GM12878 (cell line): ENCODE measurements at regions not wholly inside any gene's neighbourhood (a gene's known extent, or its start where the extent isn't known, plus 50 kb on each side); places are given as distances from the start of the nearest gene placed in this dataset.

Experiments
- ATAC-seq: fragments of 200-7000 bp; cut with Tn5 transposase; 3 replicates; pipeline ENCODE4 v1.9.1; 2020; ENCODE audit warnings: mild to moderate bottlenecking, moderate library complexity
- BruUV-seq: library from RNA; stranded (reverse); fragments of 400-500 nt; replicated peaks from 2 replicates; lab custom pipeline; 2021; lab: Mats Ljungman, UMichigan
- CTCF ChIA-PET: fragments of 300-600 bp; sonication (Branson Sonifier 250); formaldehyde crosslinking; extraction: SDS; loops from one replicate; lab custom pipeline; 2021; ENCODE audit warnings: inconsistent platforms; lab: Yijun Ruan, JAX
- POLR2A ChIA-PET: fragments of 350-600 bp; formaldehyde crosslinking; extraction: SDS; loops from one replicate; lab custom pipeline; 2021; ENCODE audit warnings: inconsistent platforms; lab: Charles Lee
- RAD21 ChIA-PET: fragments of 300-600 bp; sonication (Branson Sonifier 250); formaldehyde crosslinking; loops from one replicate; lab custom pipeline; 2023; ENCODE audit warnings: antibody characterized with exemption; ENCODE audit not compliant: unreplicated experiment; lab: Charles Lee
- SMC1A ChIA-PET: fragments of 300-600 bp; sonication (Branson Sonifier 250); formaldehyde crosslinking; loops from one replicate; lab custom pipeline; 2023; ENCODE audit not compliant: unreplicated experiment, uncharacterized antibody; lab: Charles Lee
- DNase-seq: peaks from one replicate; pipeline ENCODE4 v3.0.0-alpha.2; 2011; ENCODE audit warnings: low read depth, low spot score
- FAIRE-seq: peaks from 3 replicates; lab custom pipeline; 2011; peaks lifted over from hg19 to GRCh38; lab: Jason Lieb, UNC
- H2AFZ ChIP-seq: 2 replicates; pipeline ENCODE4 v1.6.0; 2011; ENCODE audit warnings: low read depth, low read length, control low read depth; ENCODE audit not compliant: control insufficient read depth
- H3K27ac ChIP-seq: 2 replicates; pipeline ENCODE4 v1.5.1; 2011; ENCODE audit warnings: control low read depth; ENCODE audit not compliant: control insufficient read depth, insufficient read depth
- H3K27me3 ChIP-seq, 2 experiments: replicated peaks in 1 of 2; 2 replicates each; pipeline versions ENCODE4 v1.6.0 to v1.6.1; 2011; ENCODE audit warnings: low read length in 1 of 2; ENCODE audit not compliant: control insufficient read depth in 2 of 2, insufficient read depth in 2 of 2
- H3K36me3 ChIP-seq, 2 experiments: 2 replicates each; pipeline ENCODE4 v1.5.1; 2011; ENCODE audit warnings: low read length in 1 of 2; ENCODE audit not compliant: control insufficient read depth in 2 of 2, insufficient read depth in 2 of 2
- H3K4me1 ChIP-seq: 2 replicates; pipeline ENCODE4 v1.6.1; 2011; ENCODE audit warnings: mild to moderate bottlenecking, low read length, moderate library complexity, mixed read lengths; ENCODE audit not compliant: control insufficient read depth, insufficient read depth
- H3K4me2 ChIP-seq: 2 replicates; pipeline ENCODE4 v1.6.0; 2011; ENCODE audit warnings: control low read depth; ENCODE audit not compliant: control insufficient read depth, insufficient read depth
- H3K4me3 ChIP-seq: fragments of 200-600 bp; sonication (generic); 2 replicates; pipeline ENCODE4 v1.5.1; 2016
- H3K79me2 ChIP-seq: 2 replicates; pipeline ENCODE4 v1.6.0; 2011; ENCODE audit warnings: low read length; ENCODE audit not compliant: control insufficient read depth, insufficient read depth
- H3K9ac ChIP-seq: 2 replicates; pipeline ENCODE4 v1.8.0; 2011; ENCODE audit warnings: low read length, control low read depth, mixed read lengths; ENCODE audit not compliant: control insufficient read depth, insufficient read depth
- H3K9me3 ChIP-seq: replicated peaks from 3 replicates; pipeline ENCODE4 v1.5.1; 2011; ENCODE audit warnings: mild to moderate bottlenecking, low read length; ENCODE audit not compliant: control insufficient read depth, insufficient read depth
- H4K20me1 ChIP-seq: 2 replicates; pipeline ENCODE4 v1.6.0; 2011; ENCODE audit not compliant: control insufficient read depth, insufficient read depth
- EP300 ChIP-seq, 2 experiments: fragments of 150-350 bp in 1 of 2; IDR thresholded peaks; 2 replicates each; pipeline ENCODE4 v1.6.1; 2011 to 2012; ENCODE audit warnings: low read depth in 2 of 2, low read length in 2 of 2, borderline replicate concordance in 1 of 2, improper control_type of control experiment in 1 of 2, inconsistent platforms in 1 of 2; ENCODE audit not compliant: control insufficient read depth in 1 of 2
- EZH2 ChIP-seq: IDR thresholded peaks from 2 replicates; pipeline ENCODE4 v1.6.1; 2012; ENCODE audit warnings: low read depth, mild to moderate bottlenecking, control low read depth, inconsistent platforms, low read length, borderline replicate concordance; ENCODE audit not compliant: control insufficient read depth
- IRF4 ChIP-seq: IDR thresholded peaks from 2 replicates; pipeline ENCODE4 v1.6.1; 2011; ENCODE audit warnings: low read depth, low read length
- NFYA ChIP-seq: IDR thresholded peaks from 2 replicates; pipeline ENCODE4 v1.6.1; 2011; ENCODE audit warnings: low read depth, mild to moderate bottlenecking, low read length, improper control_type of control experiment, borderline replicate concordance
- PML ChIP-seq: IDR thresholded peaks from 2 replicates; pipeline ENCODE4 v1.6.1; 2012; ENCODE audit warnings: low read length, inconsistent platforms
- POU2F2 ChIP-seq: IDR thresholded peaks from 3 replicates; pipeline ENCODE4 v1.6.1; 2011; ENCODE audit warnings: low read depth, mild to moderate bottlenecking, low read length, borderline replicate concordance
- RELA ChIP-seq: fragments of 450-650 bp; IDR thresholded peaks from 2 replicates; pipeline ENCODE4 v1.8.0; 2014; ENCODE audit warnings: borderline replicate concordance; ENCODE audit not compliant: partially characterized antibody
- WGBS: methylation state at CpG from one replicate; pipeline ENCODE4 v1.1.6; 2016; ENCODE audit warnings: low lambda C conversion rate; ENCODE audit not compliant: insufficient replicate concordance, insufficient coverage; ENCODE audit errors: missing lambda C conversion rate; 5-methylcytosine and 5-hydroxymethylcytosine counted together
- in situ Hi-C: fragments of 300-500 bp; cut with MboI; formaldehyde crosslinking; loops from 9 replicates; pipeline ENCODE4 v1.14.3; 2018; ENCODE audit warnings: mixed read lengths
- intact Hi-C: fragments of 100-400 bp; cut with micrococcal nuclease; formaldehyde crosslinking; loops from one replicate; pipeline ENCODE4 v1.14.2; 2022; ENCODE audit not compliant: unreplicated experiment
- TF ChIP-seq, protein P1 (sequence below): IDR thresholded peaks from 2 replicates; pipeline ENCODE4 v1.6.1; 2012; ENCODE audit warnings: improper control_type of control experiment, low read depth, low read length; ENCODE audit not compliant: insufficient replicate concordance

GRCh38 chr18:53862921-53863320 is 361.5 kb downstream of the MBD2 start:
- intact Hi-C loops = no loop called here
- Histone ChIP-seq H3K27ac (no peak overlapping the region), H3K4me2 (no peak overlapping the region), H3K9me3 (no peaks in the 10 kb centered on the region)
- in situ Hi-C loops = no loop called here
- ChIA-PET CTCF (interaction anchor here (0.7 kb wide), 1 partner anchor 14 kb away, joined by 3 read pairs; no protein-coding TSS in a partner anchor), RAD21 (no interaction called here), POLR2A (no interaction called here)
- no TSS peak for BruUV-seq
- no peak for DNase-seq
- ATAC-seq = no peak
- FAIRE-seq = no peak
- TF ChIP-seq IRF4 = no peak
- no peak for TF ChIP-seq EZH2
- TF ChIP-seq PML = no peak
- TF ChIP-seq, protein P1, sequence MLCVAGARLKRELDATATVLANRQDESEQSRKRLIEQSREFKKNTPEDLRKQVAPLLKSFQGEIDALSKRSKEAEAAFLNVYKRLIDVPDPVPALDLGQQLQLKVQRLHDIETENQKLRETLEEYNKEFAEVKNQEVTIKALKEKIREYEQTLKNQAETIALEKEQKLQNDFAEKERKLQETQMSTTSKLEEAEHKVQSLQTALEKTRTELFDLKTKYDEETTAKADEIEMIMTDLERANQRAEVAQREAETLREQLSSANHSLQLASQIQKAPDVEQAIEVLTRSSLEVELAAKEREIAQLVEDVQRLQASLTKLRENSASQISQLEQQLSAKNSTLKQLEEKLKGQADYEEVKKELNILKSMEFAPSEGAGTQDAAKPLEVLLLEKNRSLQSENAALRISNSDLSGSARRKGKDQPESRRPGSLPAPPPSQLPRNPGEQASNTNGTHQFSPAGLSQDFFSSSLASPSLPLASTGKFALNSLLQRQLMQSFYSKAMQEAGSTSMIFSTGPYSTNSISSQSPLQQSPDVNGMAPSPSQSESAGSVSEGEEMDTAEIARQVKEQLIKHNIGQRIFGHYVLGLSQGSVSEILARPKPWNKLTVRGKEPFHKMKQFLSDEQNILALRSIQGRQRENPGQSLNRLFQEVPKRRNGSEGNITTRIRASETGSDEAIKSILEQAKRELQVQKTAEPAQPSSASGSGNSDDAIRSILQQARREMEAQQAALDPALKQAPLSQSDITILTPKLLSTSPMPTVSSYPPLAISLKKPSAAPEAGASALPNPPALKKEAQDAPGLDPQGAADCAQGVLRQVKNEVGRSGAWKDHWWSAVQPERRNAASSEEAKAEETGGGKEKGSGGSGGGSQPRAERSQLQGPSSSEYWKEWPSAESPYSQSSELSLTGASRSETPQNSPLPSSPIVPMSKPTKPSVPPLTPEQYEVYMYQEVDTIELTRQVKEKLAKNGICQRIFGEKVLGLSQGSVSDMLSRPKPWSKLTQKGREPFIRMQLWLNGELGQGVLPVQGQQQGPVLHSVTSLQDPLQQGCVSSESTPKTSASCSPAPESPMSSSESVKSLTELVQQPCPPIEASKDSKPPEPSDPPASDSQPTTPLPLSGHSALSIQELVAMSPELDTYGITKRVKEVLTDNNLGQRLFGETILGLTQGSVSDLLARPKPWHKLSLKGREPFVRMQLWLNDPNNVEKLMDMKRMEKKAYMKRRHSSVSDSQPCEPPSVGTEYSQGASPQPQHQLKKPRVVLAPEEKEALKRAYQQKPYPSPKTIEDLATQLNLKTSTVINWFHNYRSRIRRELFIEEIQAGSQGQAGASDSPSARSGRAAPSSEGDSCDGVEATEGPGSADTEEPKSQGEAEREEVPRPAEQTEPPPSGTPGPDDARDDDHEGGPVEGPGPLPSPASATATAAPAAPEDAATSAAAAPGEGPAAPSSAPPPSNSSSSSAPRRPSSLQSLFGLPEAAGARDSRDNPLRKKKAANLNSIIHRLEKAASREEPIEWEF = no peak
- no peak for TF ChIP-seq NFYA
- TF ChIP-seq RELA = no peak
- no peak for TF ChIP-seq POU2F2
- no peak for TF ChIP-seq EP300 (IDR thresholded peaks at IDR 0.05; ENCODE audit: borderline replicate concordance in 1 of 2, control insufficient read depth in 1 of 2, low read depth in 2 of 2, low read length in 2 of 2)
- TF ChIP-seq, all 136 proteins: peak for 0
- 0% methylated on average over 1 of the region's 1 CpG for whole genome bisulfite sequencing
- H3K79me2 ChIP-seq = no peaks in the 10 kb centered on the region
- H3K9ac ChIP-seq = no peak overlapping the region
- no peak overlapping the region for H2AFZ ChIP-seq
- no peak overlapping the region for H3K4me3 ChIP-seq
- no peaks in the 10 kb centered on the region for H4K20me1 ChIP-seq
- H3K36me3 ChIP-seq = no peaks in the 10 kb centered on the region
- no peaks in the 10 kb centered on the region for H3K27me3 ChIP-seq
- H3K4me1 ChIP-seq = no peaks in the 10 kb centered on the region
- SMC1A ChIA-PET = interaction anchor here (1.2 kb wide), 1 partner anchor 46 kb away, joined by 3 read pairs; no protein-coding TSS in a partner anchor
